HG03469 (cell line): ENCODE measurements at regions not wholly inside any gene's neighbourhood (a gene's known extent, or its start where the extent isn't known, plus 50 kb on each side); places are given as distances from the start of the nearest gene placed in this dataset.
"Not testable (repeated sequence)": the region's sequence is repeated elsewhere in the genome, so short reads cannot be mapped to it uniquely, and the experiment has no call there.

Source experiments
- ATAC-seq: cut with Tn5 transposase; IDR thresholded peaks from one replicate; pipeline ENCODE4 v1.9.1; 2021; ENCODE audit warnings: mild to moderate bottlenecking, moderate library complexity, moderate number of reproducible peaks; ENCODE audit not compliant: unreplicated experiment

DNA sequence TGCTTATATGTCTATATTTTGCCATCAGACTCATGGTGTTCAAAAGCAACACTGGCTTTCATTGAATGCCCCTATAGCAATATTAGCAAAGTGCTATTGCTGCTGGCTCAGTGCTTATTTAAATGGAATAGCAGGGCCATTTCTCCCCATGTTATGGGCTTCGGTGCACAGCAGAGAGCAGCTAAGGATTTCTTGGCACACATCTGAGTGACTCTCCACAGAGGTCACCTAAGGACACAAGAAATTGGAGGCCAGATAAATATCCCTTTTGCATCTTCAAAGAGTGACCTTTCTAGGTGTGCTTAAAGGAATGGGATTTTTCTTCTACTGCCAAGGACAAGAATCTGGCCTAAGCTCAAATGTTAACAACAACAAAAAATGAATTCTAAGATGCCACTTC lies 751.8 kb downstream of the CDH11 start:
- ATAC-seq: no peak

DNA sequence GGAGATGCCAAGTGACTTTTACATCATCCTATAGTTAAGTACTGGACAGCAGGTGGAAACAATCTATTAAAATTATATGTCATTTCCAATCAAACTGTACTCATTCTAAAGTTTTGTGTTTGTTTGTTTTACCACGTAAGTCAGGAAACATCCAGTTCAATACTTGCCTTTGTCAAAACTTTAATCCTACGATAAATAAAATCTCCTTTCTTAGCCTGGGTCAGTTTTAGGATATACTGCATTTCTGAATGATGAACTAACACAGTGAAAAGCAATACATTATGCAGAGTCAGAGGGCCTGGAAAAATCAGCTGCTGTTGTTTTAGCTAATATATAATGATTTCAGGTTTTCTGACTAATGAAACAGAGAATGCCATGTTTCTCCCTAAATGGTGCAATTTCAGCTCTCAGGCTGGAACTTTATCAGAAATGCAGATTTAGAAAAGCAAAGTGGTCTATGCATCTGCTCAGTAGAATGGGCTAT lies 756.4 kb downstream of the CDH11 start:
- no peak for ATAC-seq

DNA sequence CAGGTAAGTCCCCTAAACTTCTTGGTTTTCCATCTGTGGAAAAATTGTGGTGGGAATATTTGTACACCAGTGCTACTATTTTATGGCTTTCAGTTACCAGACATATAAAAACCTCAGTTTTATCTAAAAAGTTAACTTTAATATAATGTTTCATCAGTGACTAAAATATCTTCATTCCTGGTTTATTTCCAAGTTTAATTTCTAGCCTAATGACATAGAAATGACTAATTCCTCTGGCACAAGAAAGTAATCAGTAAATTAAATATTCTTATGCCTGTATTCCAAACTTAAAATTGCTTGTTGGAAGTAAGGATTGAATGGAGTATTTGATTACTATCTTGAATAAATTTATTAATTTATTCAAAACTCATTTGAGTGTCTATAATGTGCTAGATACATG lies 757.0 kb downstream of the CDH11 start:
- ATAC-seq: no peak

DNA sequence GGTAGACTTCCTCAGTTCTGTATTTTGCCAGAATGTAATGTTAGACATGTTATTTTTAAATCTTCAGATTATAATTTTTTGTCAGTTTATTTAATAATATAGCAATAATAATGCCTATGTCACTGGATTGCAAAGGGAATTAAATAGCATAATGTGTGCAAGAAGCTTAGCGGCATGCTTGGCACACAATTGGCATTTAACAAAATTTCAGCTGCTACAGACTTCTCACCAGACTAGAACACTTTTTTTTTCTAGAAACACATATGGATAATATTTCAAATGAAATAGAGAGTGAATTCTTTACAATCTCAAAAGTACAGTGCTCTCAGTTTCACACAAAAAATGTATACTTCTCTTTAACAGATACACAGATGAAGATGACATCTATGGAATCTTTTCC lies 757.4 kb downstream of the CDH11 start:
- no peak for ATAC-seq

DNA sequence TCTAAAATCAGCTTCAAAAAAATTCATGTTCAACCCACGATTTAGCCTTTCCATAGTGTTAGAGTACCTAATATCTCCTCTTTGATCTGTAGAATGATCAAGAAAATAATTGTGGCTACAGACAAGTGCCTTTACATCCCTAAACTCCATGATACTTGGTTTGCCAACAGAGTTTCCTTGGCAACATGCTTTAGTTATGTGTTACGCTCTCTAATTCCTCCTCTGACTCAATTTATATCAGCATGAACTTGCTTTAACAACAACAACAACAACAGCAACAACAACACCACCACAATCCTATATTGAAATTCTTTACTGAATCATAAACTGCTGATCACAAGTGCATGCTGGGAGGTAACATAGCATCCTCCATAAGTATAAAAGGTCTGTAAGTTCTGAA lies 757.8 kb downstream of the CDH11 start:
- ATAC-seq: no peak

GRCh38 chr16:64363039-64363438 lies 758.8 kb downstream of the CDH11 start:
- ATAC-seq: no peak

- no peak for ATAC-seq
These were observed 759.7 kb downstream of the CDH11 start for GRCh38 chr16:64362193-64362592.

DNA sequence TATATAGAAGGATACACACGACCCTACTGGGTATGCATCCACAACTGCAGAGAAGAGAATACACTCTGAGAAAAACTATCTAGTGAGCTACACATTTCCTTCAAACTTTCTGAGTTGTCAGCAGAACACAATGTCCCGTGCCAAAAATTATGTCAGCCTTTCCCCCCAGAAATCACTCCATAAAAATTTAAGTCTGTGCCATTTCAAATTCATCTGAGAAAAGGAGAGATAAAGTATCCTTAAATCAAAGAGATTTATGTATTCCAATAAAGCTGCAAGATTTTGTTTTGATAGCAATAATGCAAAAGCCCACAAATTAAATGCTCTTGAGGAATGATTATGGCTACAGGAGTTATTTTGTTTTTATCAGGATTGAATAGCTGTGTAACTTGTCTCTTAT lies 760.1 kb downstream of the CDH11 start:
- no peak for ATAC-seq

DNA sequence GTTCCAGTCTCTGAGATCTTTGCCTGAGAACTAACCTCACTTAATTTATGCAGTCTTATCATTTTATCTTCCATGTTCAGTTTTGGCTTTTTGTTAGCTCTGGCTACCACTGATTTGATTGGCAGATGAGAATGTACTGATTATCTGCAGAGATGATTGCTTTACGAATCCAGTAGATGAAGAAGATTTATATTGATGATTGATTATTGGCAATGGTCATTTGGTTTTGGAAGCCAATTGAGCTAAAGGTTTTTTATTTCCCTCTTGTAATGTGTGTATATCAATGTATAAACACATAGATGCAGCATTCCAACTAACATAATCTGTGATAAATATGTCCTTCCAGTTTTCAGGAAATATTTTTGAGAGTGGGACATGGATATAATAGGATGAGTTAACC lies 763.6 kb downstream of the CDH11 start:
- ATAC-seq: no peak

DNA sequence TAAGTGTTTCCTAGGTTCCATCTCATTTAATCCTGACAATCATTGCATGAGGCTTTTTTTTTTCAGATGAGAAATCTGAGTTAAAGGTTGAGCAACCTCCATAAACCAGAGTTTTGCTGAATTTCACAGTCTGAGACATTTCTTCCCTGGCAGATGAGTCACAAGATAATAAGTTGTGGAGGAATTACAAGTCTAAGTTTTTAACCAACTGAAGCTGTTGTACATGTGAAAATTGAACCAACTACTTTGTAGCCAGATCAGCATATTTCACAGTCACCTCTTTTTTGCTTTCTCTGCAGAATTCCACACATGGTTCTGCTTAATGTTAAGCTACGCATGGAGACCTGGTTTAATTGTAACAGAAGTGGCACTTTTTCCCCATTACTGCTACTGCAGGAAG lies 765.6 kb downstream of the CDH11 start:
- ATAC-seq: no peak

DNA sequence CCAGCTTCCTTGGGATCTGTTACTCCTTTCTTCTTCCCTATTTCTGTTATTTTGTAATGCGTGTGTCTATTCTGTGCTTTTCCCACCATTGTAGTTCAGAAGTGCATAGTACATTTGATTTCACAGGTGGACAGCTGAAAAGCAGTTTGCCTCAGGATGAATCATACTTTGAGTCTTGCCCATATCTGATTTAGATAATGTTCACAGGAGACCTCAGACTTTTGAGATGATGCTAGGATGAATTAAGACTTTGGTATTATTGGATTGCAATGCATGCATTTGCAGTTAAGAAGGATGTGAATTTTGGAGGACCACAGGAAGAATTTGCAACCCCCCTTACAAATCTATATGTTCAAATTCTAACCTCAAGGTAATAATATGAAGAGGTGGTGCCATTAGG lies 769.6 kb downstream of the CDH11 start:
- no peak for ATAC-seq

DNA sequence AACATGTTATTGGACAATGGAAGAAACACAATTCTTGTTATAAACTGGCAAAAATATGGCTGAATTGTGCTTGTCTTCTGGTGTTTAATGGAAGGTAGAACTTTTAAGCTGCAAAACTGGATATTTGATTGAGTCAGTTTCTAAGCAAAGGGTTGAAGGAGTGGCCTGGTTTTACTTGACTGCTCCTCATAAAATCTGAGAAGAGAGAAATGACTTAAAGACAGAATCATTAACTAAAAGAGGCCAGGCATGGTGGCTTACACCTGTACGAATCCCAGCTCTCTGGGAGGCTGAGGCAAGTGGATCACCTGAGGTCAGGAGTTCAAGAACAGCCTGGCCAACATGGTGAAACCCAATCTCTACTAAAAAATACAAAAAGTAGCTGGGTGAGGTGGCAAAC lies 770.7 kb downstream of the CDH11 start:
- ATAC-seq: no peak

DNA sequence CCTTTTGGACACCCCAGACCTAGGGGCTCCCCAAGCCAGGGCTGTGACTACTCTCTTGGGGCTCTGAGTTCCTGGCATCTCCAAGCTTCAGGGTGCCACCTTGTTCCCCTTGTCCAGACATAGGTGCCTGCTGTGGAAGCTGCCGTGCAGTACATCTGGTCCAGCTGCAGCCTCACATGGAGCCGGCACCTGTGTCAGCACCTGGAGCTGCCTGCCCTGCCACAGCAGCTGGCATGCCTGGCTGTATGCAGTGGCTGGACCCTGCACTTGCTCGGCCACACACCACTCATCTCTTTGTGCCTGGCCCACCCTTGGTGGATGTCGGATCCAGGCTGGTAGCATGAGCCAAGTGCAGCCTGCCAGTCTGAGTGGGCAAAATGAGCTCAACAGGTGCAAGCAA lies 775.8 kb downstream of the CDH11 start:
- ATAC-seq: no peak

GRCh38 chr16:64345142-64345541 lies 776.7 kb downstream of the CDH11 start:
- no peak for ATAC-seq

DNA sequence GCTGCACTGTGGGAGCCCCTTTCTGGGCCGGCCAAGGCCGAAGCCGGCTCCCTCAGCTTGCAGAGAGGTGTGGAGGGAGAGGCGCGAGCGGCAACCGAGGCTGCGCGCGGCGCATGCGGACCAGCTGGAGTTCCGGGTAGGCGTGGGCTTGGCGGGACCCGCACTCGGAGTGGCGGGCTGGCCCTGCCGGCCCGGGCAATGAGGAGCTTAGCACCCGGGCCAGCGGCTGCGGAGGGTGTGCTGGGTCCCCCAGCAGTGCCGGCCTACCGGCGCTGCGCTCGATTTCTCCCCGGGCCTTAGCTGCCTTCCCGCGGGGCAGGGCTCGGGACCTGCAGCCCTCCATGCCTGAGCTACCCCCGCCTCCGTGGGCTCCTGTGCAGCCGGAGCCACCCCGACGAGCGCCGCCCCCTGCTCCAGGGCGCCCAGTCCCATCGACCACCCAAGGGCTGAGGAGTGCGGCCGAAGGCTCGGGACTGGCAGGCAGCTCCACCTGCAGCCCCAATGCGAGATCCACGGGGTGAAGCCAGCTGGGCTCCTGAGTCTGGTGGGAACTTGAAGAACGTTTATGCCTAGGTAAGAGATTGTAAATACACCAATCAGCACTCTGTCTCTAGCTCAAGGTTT lies 777.9 kb downstream of the CDH11 start:
- ATAC-seq: not testable (repeated sequence)

- no peak for ATAC-seq
These were observed 778.6 kb downstream of the CDH11 start for GRCh38 chr16:64343061-64343819.

DNA sequence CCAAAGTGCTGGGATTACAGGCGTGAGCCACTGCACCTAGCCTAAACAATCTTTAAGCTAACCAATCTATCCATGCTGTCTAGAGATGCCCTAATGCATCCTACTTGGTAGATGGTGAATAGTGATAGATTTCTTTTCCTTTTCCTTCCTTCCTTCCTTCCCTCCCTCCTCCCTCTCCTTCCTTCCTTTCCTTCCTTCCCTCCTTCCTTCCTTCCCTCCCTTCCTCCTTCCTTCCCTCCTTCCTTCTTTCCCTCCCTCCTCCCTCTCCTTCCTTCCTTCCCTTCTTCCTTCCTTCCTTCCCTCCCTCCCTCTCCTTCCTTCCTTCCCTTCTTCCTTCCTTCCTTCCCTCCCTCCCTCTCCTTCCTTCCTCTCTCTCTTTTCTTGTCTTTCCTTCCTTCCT lies 780.5 kb downstream of the CDH11 start:
- not testable (repeated sequence) for ATAC-seq

DNA sequence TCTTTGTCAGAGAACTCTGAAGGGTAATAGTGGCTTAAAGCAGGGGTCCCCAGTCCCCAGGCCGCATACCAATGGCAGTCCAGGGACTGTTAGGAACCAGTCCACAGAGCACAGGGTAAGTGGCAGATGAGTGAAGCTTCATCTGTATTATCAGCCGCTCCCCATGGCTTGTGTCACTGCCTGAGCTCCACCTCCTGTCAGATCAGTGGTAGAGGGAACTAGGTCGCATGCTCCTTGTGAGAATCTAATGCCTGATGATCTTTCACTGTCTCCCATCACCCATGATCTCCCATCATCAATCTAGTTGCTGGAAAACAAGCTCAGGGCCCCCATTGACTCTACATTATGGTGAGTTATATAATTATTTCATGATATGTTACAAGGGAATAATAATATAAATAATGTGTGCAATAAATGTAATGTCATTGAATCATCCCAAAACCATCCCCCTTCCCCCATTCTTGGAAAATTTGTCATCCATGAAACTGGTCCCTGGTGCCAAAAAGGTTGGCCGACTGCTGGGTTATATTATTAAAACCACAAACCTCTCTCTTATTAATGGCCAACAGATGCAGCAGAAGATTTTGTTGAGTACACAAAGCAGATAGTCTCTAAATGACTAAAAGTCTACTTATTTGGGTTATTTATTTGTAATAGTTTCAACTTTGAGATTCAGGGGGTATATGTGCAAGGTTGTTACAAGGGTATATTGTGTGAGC lies 782.7 kb downstream of the CDH11 start:
- ATAC-seq: no peak

GRCh38 chr16:64321881-64322280 lies 800.0 kb downstream of the CDH11 start:
- no peak for ATAC-seq

GRCh38 chr16:64321066-64321465 lies 800.8 kb downstream of the CDH11 start:
- no peak for ATAC-seq

GRCh38 chr16:64317601-64318000 lies 804.3 kb downstream of the CDH11 start:
- ATAC-seq: no peak

DNA sequence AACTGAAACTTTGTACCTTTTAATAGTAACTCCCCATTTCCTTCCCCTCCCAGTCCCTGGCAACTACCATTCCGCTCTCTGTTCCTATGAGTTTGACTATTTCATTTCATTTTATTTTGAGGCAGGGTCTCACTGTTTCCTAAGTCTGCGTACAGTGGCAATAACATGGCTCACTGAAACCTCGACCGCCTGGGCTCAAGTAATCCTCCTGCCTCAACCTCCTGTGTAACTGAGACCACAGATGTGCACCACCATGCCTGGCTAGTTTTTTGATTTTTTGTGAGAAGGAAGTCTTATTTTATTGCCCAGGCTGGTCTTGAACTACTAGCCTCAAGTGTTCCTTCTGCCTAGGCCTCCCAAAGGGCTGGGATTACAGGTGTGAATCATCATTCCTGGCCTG lies 808.1 kb downstream of the CDH11 start:
- ATAC-seq: no peak
